Skin epidermis (tissue), 12 donors: ENCODE measurements at regions not wholly inside any gene's neighbourhood (a gene's known extent, or its start where the extent isn't known, plus 50 kb on each side); places are given as distances from the start of the nearest gene placed in this dataset.

Experiments
- H3K27ac ChIP-seq, 21 experiments: fragments of 200-600 bp; sonication (generic) in 11 of 21; one replicate each; pipeline ENCODE4 v1.5.0; 2020; ENCODE audit warnings: mild to moderate bottlenecking in 3 of 21, inconsistent platforms in 2 of 21, moderate library complexity in 2 of 21
- H3K4me3 ChIP-seq, 7 experiments: fragments of 200-600 bp; sonication (generic) in 2 of 7; one replicate each; pipeline ENCODE4 v1.5.0; 2020; ENCODE audit warnings: inconsistent platforms in 2 of 7, mild to moderate bottlenecking in 2 of 7, moderate library complexity in 1 of 7

DNA sequence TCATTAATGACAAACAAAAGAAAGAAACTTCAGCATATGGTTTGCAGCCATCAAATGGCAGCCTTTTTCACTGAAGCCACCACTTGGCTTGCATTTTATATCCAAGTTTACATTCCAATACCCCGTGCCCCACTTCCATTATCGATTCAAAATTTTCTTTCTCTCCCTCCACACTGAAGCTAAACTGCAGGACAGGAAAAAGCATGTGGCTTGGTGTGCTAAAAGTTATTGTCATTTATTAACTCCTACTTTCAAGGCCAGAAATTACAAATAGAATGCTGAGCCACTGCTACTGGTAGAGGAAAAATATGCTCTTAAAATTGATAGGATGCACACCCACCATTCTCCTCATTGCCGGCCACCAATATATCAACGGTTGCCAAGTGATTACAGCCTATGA is 351.6 kb upstream of the DUSP10 start:
- H3K27ac ChIP-seq, result no peak overlapping the region

GRCh38 chr1:222090103-222090502 is 348.2 kb upstream of the DUSP10 start:
- Histone ChIP-seq H3K4me3 (no peak overlapping the region), H3K27ac (peak overlapping the region in 1 of 21 experiments; percentile 15)

More for the DNA sequence above, 351.6 kb upstream of the DUSP10 start:
- H3K4me3 ChIP-seq, result no peak overlapping the region

DNA sequence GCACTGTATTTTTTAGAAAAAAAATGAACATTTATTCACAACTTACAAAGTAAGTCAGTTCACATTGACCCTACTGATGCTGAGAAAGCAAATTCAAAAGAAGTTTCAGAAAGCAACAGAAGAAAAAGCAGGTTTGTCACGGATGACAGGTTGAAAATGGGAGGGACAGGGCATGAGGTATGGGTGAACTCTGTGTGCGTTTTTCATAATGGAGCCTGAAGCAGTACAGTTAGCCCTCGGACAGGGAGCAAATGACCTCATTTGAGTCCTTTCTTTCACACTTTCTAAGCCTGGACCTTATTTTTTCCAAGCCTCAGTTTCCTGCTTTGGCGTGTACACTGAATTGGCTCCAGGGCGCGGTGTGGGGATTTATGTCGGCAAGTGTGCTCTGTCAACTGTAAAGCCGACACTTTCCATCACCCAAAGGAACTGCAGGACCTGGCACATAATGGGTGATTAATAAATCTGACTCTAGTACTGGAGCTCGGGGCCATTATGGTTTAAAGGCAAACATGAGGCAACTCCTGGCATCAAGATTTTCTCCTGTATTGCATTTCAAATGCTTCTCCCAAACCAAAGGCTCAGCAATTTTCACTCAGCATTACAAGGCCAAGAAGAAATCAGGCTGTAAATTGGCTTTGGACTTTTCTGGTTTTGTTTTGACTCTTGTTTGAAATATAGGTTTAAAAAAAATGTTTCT is 345.5 kb upstream of the DUSP10 start:
- no peak overlapping the region for H3K27ac ChIP-seq
- no peak overlapping the region for H3K4me3 ChIP-seq

GRCh38 chr1:222084996-222085395 is 343.1 kb upstream of the DUSP10 start:
- Histone ChIP-seq H3K4me3 (no peak overlapping the region), H3K27ac (peak overlapping the region in 1 of 21 experiments; percentile 2)

DNA sequence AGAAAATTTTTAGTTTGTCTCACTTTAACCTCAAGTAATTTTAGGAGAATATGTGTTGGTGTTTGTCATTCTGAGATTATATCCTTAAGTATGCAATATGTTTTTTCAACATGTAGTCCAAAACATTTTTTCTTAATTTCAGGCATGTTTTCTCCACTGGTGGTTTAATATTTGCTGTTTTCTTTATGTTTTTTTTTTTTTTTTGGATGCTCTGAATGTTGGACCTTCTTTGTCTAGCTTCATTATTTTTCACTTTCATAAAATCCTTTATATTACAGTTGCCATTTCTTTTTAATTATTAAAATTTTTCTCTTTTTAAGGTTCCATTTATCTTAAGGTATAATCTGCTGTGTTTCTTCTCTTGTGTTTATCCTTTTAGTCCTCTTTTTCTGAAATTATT is 342.2 kb upstream of the DUSP10 start:
- Histone ChIP-seq H3K4me3 (no peak overlapping the region), H3K27ac (no peak overlapping the region)

DNA sequence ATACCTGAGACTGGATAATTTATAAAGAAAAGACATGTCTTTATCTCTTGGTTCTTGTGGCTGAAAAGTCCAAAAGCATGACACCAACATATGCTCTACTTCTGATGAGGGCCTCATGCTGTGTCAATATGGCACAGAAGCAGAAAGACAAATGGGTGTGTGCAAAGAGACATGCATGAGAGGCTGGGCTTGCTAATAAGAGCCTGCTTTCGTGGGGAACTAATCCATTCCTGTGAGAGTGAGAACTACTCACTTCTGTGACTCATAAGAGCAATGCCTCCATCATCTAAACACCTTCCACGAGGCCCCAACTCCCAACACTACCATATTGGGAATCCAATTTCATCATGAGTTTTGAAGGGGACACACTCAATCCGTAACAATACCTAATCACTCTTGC is 340.0 kb upstream of the DUSP10 start:
- Histone ChIP-seq H3K27ac (no peak overlapping the region), H3K4me3 (no peak overlapping the region)

DNA sequence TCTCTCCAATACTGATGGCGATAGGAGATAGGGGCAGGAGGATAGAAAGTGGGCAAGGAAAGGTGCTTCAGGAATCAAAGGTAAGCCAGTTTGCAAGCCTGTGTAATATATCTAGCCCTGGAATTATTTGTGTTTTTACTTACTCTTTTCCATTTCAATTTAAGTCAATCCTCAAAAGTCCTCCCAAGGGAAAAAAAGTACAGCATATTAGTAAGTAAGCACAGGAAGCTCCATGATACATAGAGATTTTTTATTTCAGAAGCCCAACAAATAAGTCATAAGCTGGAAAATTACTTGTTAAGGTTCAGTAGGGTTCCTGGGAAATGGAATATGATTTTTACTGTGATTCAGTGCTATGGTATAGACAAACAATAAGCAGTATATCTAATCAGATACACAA is 337.7 kb upstream of the DUSP10 start:
- Histone ChIP-seq H3K27ac (no peak overlapping the region), H3K4me3 (no peak overlapping the region)

DNA sequence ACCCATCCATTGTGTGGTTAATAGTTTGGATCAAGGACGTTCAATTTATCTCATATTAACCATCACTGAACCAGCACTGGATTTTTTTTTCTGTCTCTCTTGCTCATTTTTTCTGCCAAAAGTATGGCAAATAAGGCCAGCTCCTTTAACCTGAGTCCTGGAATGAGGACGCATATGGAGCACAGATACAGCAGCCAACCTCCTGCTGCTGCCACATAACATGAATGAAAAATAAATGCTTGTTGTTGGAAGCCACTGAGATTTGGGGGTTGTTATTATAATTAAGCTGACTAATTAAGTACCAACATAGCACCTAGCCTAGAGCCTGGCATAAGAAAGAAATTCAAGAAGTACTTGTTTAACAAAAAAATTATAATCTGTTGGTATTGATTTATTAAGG is 335.3 kb upstream of the DUSP10 start:
- no peak overlapping the region for H3K27ac ChIP-seq
- no peak overlapping the region for H3K4me3 ChIP-seq

GRCh38 chr1:222074317-222074716 is 332.4 kb upstream of the DUSP10 start:
- no peak overlapping the region for H3K4me3 ChIP-seq
- H3K27ac ChIP-seq, result no peak overlapping the region

GRCh38 chr1:222073307-222073995 is 331.6 kb upstream of the DUSP10 start:
- H3K27ac ChIP-seq, result peak overlapping the region in 1 of 21 experiments; percentile 11
- H3K4me3 ChIP-seq, result no peak overlapping the region

DNA sequence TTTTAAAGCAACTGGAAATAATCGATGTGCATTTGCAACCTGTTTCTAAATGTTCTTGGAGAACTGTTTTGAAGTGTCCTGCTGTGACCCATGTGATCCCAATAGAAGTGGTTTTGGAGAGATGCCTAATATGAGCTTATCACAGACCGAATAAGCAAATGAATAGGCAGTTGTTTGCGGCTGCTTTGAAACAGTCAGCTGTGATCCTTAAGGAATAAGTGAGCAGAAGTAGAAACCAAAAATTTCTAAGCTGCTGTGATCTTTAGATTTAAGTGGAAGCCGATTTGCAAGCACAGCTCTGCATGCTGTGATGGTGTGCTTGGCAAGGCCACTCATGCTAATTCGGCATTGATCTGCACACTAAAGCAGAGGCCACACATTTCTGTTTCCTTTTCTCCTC is 329.5 kb upstream of the DUSP10 start:
- no peak overlapping the region for H3K4me3 ChIP-seq
- no peak overlapping the region for H3K27ac ChIP-seq

- H3K27ac ChIP-seq, result no peak overlapping the region
- H3K4me3 ChIP-seq, result no peak overlapping the region
Observed at GRCh38 chr1:222068937-222069336, 327.0 kb upstream of the DUSP10 start.

- H3K4me3 ChIP-seq, result no peak overlapping the region
- H3K27ac ChIP-seq, result no peak overlapping the region
Observed at GRCh38 chr1:222068101-222068500, 326.2 kb upstream of the DUSP10 start.

- Histone ChIP-seq H3K27ac (no peak overlapping the region), H3K4me3 (no peak overlapping the region)
Observed at GRCh38 chr1:222066539-222066938, 324.6 kb upstream of the DUSP10 start.

GRCh38 chr1:222065234-222065633 is 323.3 kb upstream of the DUSP10 start:
- H3K4me3 ChIP-seq, result no peak overlapping the region

GRCh38 chr1:222064388-222065211 is 322.7 kb upstream of the DUSP10 start:
- Histone ChIP-seq H3K27ac (peak overlapping the region in 2 of 21 experiments; percentile 1 to 16), H3K4me3 (no peak overlapping the region)

More at GRCh38 chr1:222065234-222065633, 323.3 kb upstream of the DUSP10 start:
- no peak overlapping the region for H3K27ac ChIP-seq

DNA sequence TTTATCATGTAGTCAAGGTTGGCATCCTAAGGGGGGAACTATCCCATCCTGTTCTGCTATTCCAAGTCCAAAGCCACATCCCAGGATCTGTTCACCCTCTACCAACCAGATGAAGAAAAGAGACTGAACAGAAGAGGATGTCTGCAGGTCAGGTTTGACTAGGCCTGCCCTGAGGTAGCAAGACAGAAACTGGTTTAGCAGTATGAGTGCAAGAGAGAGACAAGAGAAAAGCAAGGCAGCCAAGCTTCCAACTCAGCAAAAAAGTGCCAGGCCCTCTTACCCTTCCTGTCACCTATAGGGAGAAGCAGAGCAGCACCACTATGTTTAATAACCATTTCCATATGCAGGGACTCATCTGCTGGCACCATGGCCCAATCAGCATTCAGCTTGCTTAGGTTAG is 320.8 kb upstream of the DUSP10 start:
- H3K4me3 ChIP-seq, result no peak overlapping the region
- no peak overlapping the region for H3K27ac ChIP-seq

DNA sequence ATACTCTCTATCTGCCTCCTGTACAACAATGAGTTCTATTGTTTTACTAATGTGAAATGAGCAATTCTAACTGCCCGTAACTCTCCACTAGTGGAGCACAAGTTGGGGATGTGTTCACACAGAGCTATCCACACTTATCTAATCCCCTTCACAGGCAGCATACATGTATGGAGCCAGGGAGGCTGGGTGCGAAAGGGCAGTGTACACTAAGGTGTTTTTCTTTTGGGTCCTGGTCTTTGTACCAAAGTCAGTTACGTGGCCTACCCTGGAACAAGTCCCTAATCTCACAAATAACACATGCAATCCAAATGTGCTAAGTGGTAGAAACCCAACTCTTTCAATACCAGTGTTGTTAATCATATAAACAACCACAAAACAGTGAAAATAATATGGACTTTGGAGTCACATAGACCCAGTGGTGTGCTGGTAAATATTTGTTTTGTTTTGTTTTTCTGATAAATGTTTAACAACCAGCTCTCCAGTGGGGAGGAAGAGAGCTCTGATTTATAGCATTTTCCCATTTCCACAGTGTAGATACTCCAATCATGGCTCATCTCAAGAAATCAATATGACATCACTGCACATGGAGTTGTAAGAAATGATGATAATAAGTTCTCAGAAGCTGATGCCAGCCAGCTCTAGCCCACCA is 319.9 kb upstream of the DUSP10 start:
- H3K4me3 ChIP-seq, result no peak overlapping the region
- H3K27ac ChIP-seq, result no peak overlapping the region

- no peak overlapping the region for H3K27ac ChIP-seq
- H3K4me3 ChIP-seq, result no peak overlapping the region
Observed at GRCh38 chr1:222060210-222060916, 318.5 kb upstream of the DUSP10 start.

GRCh38 chr1:222058249-222058648 is 316.4 kb upstream of the DUSP10 start:
- Histone ChIP-seq H3K4me3 (no peak overlapping the region), H3K27ac (no peak overlapping the region)
